Pancreas (tissue), 10 donors: ENCODE measurements at regions not wholly inside any gene's neighbourhood (a gene's known extent, or its start where the extent isn't known, plus 50 kb on each side); places are given as distances from the start of the nearest gene placed in this dataset.
"Not testable (repeated sequence)": the region's sequence is repeated elsewhere in the genome, so short reads cannot be mapped to it uniquely, and the experiment has no call there.

ENCODE experiments used
- ATAC-seq, 4 donors: fragments of 200-7000 bp; cut with Tn5 transposase; one replicate each; pipeline versions ENCODE4 v1.8.0 to v1.9.1; 2020; ENCODE audit warnings: mild to moderate bottlenecking in 4 of 4, moderate library complexity in 4 of 4
- DNase-seq, 6 donors: peaks; one replicate each; pipeline ENCODE4 v3.0.0-alpha.2; 2020
- FAIRE-seq: peaks from 2 replicates; lab custom pipeline; 2012; peaks lifted over from hg19 to GRCh38; lab: Jason Lieb, UNC
- H3K27ac ChIP-seq, 4 donors: fragments of 200-600 bp; sonication (generic); 1 replicate in 3 of 4; 2 replicates in 1 of 4; pipeline versions ENCODE4 v1.5.0 to v1.8.0; 2020
- H3K27me3 ChIP-seq, 4 donors: fragments of 200-600 bp; one replicate each; pipeline ENCODE4 v1.8.0; 2021
- H3K36me3 ChIP-seq, 3 donors: fragments of 200-600 bp; sonication (generic) in 1 of 3; one replicate each; pipeline versions ENCODE4 v1.5.0 to v1.8.0; 2020 to 2021
- H3K4me1 ChIP-seq, 3 donors: fragments of 200-600 bp; one replicate each; pipeline ENCODE4 v1.8.0; 2021
- H3K4me3 ChIP-seq, 4 donors: fragments of 200-600 bp; sonication (generic) in 2 of 4; one replicate each; pipeline versions ENCODE4 v1.5.0 to v1.8.0; 2020 to 2021
- H3K9me3 ChIP-seq, 4 donors: fragments of 200-600 bp; one replicate each; pipeline ENCODE4 v1.8.0; 2021
- WGBS, 2 donors: extraction: QIAGEN DNeasy Blood & Tissue Kit; methylation state at CpG; one replicate each; pipeline ENCODE4 v1.1.7; 2013; 5-methylcytosine and 5-hydroxymethylcytosine counted together
- intact Hi-C, 3 donors: fragments of 100-400 bp; cut with DNase I; formaldehyde crosslinking; loops; one replicate each; pipeline versions ENCODE4 v1.11.1 to v1.14.2; 2022
- TF ChIP-seq, protein P1 (sequence below), 4 donors: fragments of 200-600 bp; sonication (generic) in 3 of 4; IDR thresholded peaks; one replicate each; pipeline versions ENCODE4 v1.5.0 to v1.8.0; 2021; ENCODE audit warnings: antibody characterized with exemption in 4 of 4
- donor health status: healthy with polysubstance abuse.
- donor health status: DM: no; HTN: no; CAD: no; lungs with moderate emphysema.
- donor health status: DM: no; HTN: no; CAD: no.
- donor health status: control.
- donor health status: control.
- donor health status: Bipolar disorder and iron deficiency.
- donor health status: DM: yes; HTN: yes; CAD: no.
- donor health status: DM: no; HTN: no; CAD: no.
- donor health status: DM: no; HTN: no; CAD: no.
- donor health status: DM: yes; HTN: yes; CAD: no.

GRCh38 chr7:80302078-80302477 lies 167.4 kb downstream of the GNAI1 start:
- intact Hi-C loops: no loop called here
- DNase-seq (no peak), ATAC-seq (no peak), FAIRE-seq (no peak)
- TF ChIP-seq, protein P1, sequence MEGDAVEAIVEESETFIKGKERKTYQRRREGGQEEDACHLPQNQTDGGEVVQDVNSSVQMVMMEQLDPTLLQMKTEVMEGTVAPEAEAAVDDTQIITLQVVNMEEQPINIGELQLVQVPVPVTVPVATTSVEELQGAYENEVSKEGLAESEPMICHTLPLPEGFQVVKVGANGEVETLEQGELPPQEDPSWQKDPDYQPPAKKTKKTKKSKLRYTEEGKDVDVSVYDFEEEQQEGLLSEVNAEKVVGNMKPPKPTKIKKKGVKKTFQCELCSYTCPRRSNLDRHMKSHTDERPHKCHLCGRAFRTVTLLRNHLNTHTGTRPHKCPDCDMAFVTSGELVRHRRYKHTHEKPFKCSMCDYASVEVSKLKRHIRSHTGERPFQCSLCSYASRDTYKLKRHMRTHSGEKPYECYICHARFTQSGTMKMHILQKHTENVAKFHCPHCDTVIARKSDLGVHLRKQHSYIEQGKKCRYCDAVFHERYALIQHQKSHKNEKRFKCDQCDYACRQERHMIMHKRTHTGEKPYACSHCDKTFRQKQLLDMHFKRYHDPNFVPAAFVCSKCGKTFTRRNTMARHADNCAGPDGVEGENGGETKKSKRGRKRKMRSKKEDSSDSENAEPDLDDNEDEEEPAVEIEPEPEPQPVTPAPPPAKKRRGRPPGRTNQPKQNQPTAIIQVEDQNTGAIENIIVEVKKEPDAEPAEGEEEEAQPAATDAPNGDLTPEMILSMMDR (IDR thresholded peaks at IDR 0.05): no peak
- Histone ChIP-seq H3K4me1 (no peaks in the 10 kb centered on the region), H3K4me3 (no peak overlapping the region), H3K9me3 (no peaks in the 10 kb centered on the region), H3K27ac (no peak overlapping the region), H3K36me3 (no peaks in the 10 kb centered on the region), H3K27me3 (no peaks in the 10 kb centered on the region)
- whole genome bisulfite sequencing, 2 donors: 68 to 74% methylated on average over 5 of the region's 5 CpGs

DNA sequence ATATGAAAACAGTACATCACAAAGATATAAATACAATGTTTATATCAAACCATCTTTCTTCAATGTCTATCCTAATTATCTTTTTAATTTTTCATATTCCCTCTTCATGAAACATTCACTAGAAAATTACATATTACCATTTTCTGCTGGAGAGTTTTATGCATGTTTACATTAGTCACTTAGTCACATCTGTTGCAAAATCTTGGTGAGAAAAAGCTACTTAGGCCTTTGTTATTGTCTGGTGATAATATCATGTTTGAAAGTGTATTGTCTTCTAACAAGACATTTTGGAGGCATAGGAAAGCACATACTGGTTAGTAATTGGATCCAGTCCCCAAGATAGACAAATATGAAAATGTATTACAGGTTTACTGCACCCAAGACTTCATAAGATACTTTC lies 163.6 kb downstream of the GNAI1 start:
- FAIRE-seq: no peak
- intact Hi-C loops: no loop called here
- Histone ChIP-seq H3K36me3 (no peaks in the 10 kb centered on the region), H3K9me3 (no peaks in the 10 kb centered on the region), H3K27ac (no peak overlapping the region), H3K4me3 (no peak overlapping the region), H3K4me1 (no peaks in the 10 kb centered on the region), H3K27me3 (no peaks in the 10 kb centered on the region)
- ATAC-seq: no peak
- TF ChIP-seq, protein P1 (IDR thresholded peaks at IDR 0.05): no peak
- no peak for DNase-seq

GRCh38 chr7:80294346-80294745 lies 159.7 kb downstream of the GNAI1 start:
- no peaks in the 10 kb centered on the region for H3K9me3 ChIP-seq
- H3K4me1 ChIP-seq: no peaks in the 10 kb centered on the region
- intact Hi-C loops: no loop called here
- no peak overlapping the region for H3K4me3 ChIP-seq
- no peaks in the 10 kb centered on the region for H3K36me3 ChIP-seq
- FAIRE-seq: no peak
- TF ChIP-seq, protein P1 (IDR thresholded peaks at IDR 0.05): no peak
- ATAC-seq: no peak
- no peak overlapping the region for H3K27ac ChIP-seq
- DNase-seq: no peak
- no peaks in the 10 kb centered on the region for H3K27me3 ChIP-seq

GRCh38 chr7:80292634-80293033 lies 158.0 kb downstream of the GNAI1 start:
- H3K27me3 ChIP-seq, DNase-seq, H3K4me3 ChIP-seq, intact Hi-C loops, H3K36me3 ChIP-seq, ATAC-seq, H3K4me1 ChIP-seq, H3K27ac ChIP-seq, H3K9me3 ChIP-seq, FAIRE-seq: not testable (repeated sequence)
- 65 to 79% methylated on average over 3 of the region's 3 CpGs for WGBS, 2 donors

- no peak overlapping the region for H3K4me3 ChIP-seq
- ATAC-seq (no peak), DNase-seq (no peak), FAIRE-seq (no peak)
- 76 to 82% methylated on average over 4 of the region's 4 CpGs for WGBS, 2 donors
- peaks cover 0 to 6% (median 0%) of the 10 kb centered on the region in 3 donors for H3K4me1 ChIP-seq
- H3K27me3 ChIP-seq: no peaks in the 10 kb centered on the region
- no peak overlapping the region for H3K27ac ChIP-seq
- intact Hi-C loops: no loop called here
- no peaks in the 10 kb centered on the region for H3K36me3 ChIP-seq
- TF ChIP-seq, protein P1 (IDR thresholded peaks at IDR 0.05): no peak
- H3K9me3 ChIP-seq: no peaks in the 10 kb centered on the region
Measured at GRCh38 chr7:80288175-80289122, 153.8 kb downstream of the GNAI1 start.
